GM20000 (cell line): ENCODE measurements at regions not wholly inside any gene's neighbourhood (a gene's known extent, or its start where the extent isn't known, plus 50 kb on each side); places are given as distances from the start of the nearest gene placed in this dataset.

Experiments used
- DNase-seq: peaks from one replicate; pipeline ENCODE4 v3.0.0; 2012; ENCODE audit warnings: low spot score
- CTCF ChIP-seq: IDR thresholded peaks from 2 replicates; pipeline ENCODE4 v1.5.1; 2012; ENCODE audit warnings: mild to moderate bottlenecking, control low read depth; ENCODE audit errors: extremely low read depth, missing control alignments

DNA sequence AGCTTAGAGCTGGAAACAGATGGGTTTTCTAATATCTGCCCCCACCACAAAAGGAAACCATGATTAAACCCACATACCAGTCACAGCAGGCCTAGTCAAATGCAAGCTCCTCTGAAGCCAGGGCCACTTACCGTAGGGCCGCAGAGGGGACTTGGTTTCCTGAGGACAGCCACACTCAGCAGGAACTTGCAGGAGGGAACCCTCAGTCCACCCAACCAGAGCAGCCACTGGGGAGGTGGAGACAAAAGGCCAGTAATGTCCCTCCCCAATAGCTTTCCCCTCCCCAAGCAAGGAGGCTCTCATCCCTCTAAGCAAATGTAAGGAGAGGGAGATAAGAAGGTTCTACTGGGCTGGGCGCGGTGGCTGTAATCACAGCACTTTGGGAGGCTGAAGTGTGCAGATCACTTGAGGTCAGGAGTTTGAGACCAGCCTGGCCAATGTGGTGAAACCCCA, 384.4 kb upstream of the JARID2 start:
- DNase-seq, result no peak
- no peak for TF ChIP-seq CTCF

- no peak for TF ChIP-seq CTCF
Observed at GRCh38 chr6:14862845-14863244, 383.0 kb upstream of the JARID2 start.

GRCh38 chr6:14863902-14864850, 381.7 kb upstream of the JARID2 start:
- DNase-seq, result no peak
- TF ChIP-seq CTCF, result no peak

More at GRCh38 chr6:14862845-14863244, 383.0 kb upstream of the JARID2 start:
- no peak for DNase-seq

- no peak for DNase-seq
Observed at GRCh38 chr6:14865531-14866100, 380.3 kb upstream of the JARID2 start.

DNA sequence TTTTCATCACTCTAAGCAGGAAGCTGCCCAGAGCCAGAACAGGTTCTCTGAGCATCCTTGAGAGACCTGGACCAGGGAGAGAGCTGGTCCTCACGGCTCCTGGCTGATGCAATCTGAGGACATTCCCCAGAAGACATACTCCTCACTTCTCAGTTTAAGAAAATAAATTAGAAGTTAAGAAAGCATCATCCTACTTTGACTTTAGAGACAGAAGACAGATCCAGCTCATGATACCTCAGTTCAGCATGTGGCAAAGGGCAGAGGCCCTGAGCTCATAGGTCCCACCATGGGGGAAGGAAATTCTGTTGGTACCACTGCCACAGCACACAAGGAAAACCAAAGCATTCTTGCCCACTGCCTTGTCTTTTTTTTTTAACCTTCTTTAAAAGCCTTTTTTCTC, 378.1 kb upstream of the JARID2 start:
- no peak for TF ChIP-seq CTCF
- DNase-seq, result no peak

More at GRCh38 chr6:14865531-14866100, 380.3 kb upstream of the JARID2 start:
- no peak for TF ChIP-seq CTCF

GRCh38 chr6:14871221-14871620, 374.6 kb upstream of the JARID2 start:
- TF ChIP-seq CTCF, result no peak
- DNase-seq, result no peak

- TF ChIP-seq CTCF, result no peak
Observed at GRCh38 chr6:14873101-14873500, 372.8 kb upstream of the JARID2 start.

More at GRCh38 chr6:14873101-14873500, 372.8 kb upstream of the JARID2 start:
- DNase-seq, result no peak
